Aorta (tissue), 5 donors: ENCODE measurements at regions not wholly inside any gene's neighbourhood (a gene's known extent, or its start where the extent isn't known, plus 50 kb on each side); places are given as distances from the start of the nearest gene placed in this dataset.
A peak's percentile ranks its signal among the peaks of the same experiment; 100 is the strongest.

Experiments
- ATAC-seq: fragments of 200-7000 bp; cut with Tn5 transposase; one replicate; pipeline ENCODE4 v1.9.1; 2022; ENCODE audit warnings: moderate library complexity; ENCODE audit not compliant: low FRiP score
- DNase-seq, 2 donors: peaks; one replicate each; pipeline ENCODE4 v3.0.0-alpha.2; 2020
- H3K27ac ChIP-seq, 2 donors: one replicate each; pipeline ENCODE4 v1.5.1; 2013; ENCODE audit warnings: low read length in 2 of 2, mild to moderate bottlenecking in 2 of 2, moderate library complexity in 2 of 2, control low read depth in 1 of 2, inconsistent platforms in 1 of 2, low read depth in 1 of 2
- H3K27me3 ChIP-seq, 2 donors: one replicate each; pipeline ENCODE4 v1.6.1; 2013; ENCODE audit warnings: control low read depth in 1 of 2, low read length in 1 of 2, mild to moderate bottlenecking in 1 of 2, moderate library complexity in 1 of 2; ENCODE audit not compliant: insufficient read depth in 2 of 2, control insufficient read depth in 1 of 2
- H3K36me3 ChIP-seq, 2 donors: one replicate each; pipeline ENCODE4 v1.6.1; 2013; ENCODE audit warnings: control low read depth in 1 of 2, low read length in 1 of 2, mild to moderate bottlenecking in 1 of 2; ENCODE audit not compliant: insufficient read depth in 2 of 2, control insufficient read depth in 1 of 2
- H3K4me1 ChIP-seq, 2 donors: one replicate each; pipeline ENCODE4 v1.6.1; 2013; ENCODE audit warnings: low read length in 2 of 2, control low read depth in 1 of 2, mild to moderate bottlenecking in 1 of 2, moderate library complexity in 1 of 2; ENCODE audit not compliant: insufficient read depth in 2 of 2, control insufficient read depth in 1 of 2
- H3K4me3 ChIP-seq, 2 donors: one replicate each; pipeline ENCODE4 v1.5.1; 2013; ENCODE audit warnings: low read length in 2 of 2, control low read depth in 1 of 2, mild to moderate bottlenecking in 1 of 2
- H3K9me3 ChIP-seq: one replicate; pipeline ENCODE4 v1.6.1; 2013; ENCODE audit warnings: mild to moderate bottlenecking, low read length; ENCODE audit not compliant: control insufficient read depth
- WGBS, 2 donors: extraction: QIAGEN DNeasy Blood & Tissue Kit; methylation state at CpG; one replicate each; pipeline ENCODE4 v1.1.7; 2013; 5-methylcytosine and 5-hydroxymethylcytosine counted together
- intact Hi-C, 2 donors: fragments of 100-400 bp; cut with DNase I; formaldehyde crosslinking; loops; one replicate each; pipeline versions ENCODE4 v1.14.2 to v1.15.0; 2022
- donor health status: healthy with polysubstance abuse.
- donor health status: Bipolar disorder and iron deficiency.
- donor health status: DM: no; HTN: no; CAD: no.
- donor health status: DM: no; HTN: no; CAD: no.
- donor health status: DM: yes; HTN: yes; CAD: no.

DNA sequence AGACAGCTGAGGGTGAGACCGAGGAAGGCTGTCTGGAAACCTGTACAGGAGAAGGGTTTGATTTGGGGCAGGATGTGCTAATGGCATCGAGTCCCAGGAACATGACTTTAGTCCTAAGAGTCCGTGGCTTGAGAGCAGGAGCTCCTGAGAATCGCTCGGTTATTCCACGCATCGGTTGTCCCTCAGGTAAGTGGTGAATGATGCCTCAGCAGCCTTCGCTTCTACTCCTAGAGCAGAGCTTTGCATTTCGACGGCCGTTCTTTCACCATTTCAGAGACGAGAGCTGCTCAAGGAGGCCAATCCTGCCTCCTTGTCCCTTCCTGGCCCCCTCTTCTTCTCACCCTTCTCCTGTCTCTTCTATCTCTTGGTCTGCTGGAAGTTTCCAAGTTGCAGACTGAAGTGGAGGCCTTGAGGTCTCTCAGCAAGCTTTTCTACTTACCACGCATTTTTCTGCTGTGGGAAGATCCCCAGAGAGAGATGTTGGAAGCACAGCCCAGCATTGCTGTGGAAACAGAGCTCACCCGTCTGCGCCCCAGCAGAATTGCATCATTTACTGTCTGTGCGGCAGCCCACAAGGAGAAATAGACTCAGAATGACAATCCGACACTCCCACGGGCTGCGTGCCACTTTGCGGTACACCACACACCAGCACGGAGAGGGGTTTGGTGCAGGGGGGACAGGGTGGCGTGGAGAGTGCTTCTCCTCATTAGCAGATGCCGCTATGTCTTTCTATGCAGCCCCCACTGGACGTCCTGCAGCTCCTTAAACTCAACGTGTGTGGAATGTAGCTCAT lies 270.7 kb upstream of the C1orf174 start:
- intact Hi-C loops, result no loop called here
- Histone ChIP-seq H3K27ac (no peak overlapping the region), H3K4me3 (no peak overlapping the region), H3K36me3 (no peaks in the 10 kb centered on the region), H3K9me3 (no peaks in the 10 kb centered on the region), H3K27me3 (no peaks in the 10 kb centered on the region), H3K4me1 (no peaks in the 10 kb centered on the region)
- WGBS, 2 donors, result 74 to 78% methylated on average over 25 of the region's 25 CpGs
- ATAC-seq (peak; percentile 63), DNase-seq (no peak)

DNA sequence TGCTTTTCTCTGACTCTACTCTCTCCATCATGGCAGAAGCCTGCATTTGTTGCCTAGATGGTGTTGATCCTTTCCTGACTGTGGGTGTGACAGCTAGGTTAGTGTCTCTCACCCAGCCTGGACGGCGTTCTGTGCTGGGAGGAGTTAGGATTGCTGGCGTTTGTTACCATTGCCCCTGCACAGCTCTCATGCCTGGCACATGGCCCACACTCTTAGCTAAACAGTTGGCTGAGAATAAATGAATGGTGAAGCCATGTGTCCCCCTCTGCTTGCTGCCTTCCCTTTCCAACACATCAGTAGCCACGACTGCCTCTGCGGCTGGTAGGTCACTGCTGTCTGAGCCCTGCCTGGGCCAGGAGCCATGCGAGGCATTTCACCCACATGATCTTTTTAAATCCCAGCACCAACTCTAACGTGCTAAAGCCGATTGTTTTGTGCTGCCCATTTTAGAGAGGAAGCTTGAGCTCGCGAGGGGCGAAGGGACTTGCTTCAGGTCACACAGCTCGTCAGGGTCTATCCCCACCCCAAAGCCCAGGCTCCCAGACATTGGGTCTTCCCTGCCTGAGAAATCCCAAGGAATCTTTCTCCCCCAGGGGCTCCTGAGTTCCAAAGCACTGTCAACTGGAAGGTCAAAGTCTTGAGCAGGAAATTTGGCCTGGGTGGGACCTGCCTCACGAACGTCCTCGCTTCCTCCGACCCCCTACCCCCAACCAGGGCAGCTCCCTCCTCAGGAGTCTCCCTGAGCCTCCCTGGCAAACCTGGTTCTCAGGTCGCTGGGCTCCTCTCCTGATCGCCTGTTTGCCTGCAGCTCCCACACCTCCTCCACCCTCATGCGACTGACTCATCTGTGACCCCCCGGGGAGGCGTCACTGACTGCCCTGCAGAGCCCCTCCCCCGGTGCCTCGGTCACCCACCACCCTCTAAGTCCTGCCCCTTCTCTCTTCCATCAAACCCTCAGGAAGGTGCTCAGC lies 271.7 kb upstream of the C1orf174 start:
- H3K9me3 ChIP-seq, result no peaks in the 10 kb centered on the region
- H3K4me1 ChIP-seq, result no peaks in the 10 kb centered on the region
- H3K4me3 ChIP-seq, result no peak overlapping the region
- H3K27me3 ChIP-seq, result no peaks in the 10 kb centered on the region
- no peaks in the 10 kb centered on the region for H3K36me3 ChIP-seq
- H3K27ac ChIP-seq, result no peak overlapping the region
- intact Hi-C loops, result no loop called here
- ATAC-seq (no peak), DNase-seq (peak in 1 of 2 donors; percentile 42)
- WGBS, 2 donors, result 40 to 50% methylated on average over 23 of the region's 23 CpGs

GRCh38 chr1:4172644-4173599 lies 272.9 kb upstream of the C1orf174 start:
- H3K4me1 ChIP-seq, result no peaks in the 10 kb centered on the region
- ATAC-seq, result no peak
- intact Hi-C loops, result no loop called here
- H3K36me3 ChIP-seq, result no peaks in the 10 kb centered on the region
- DNase-seq, result no peak
- 38 to 50% methylated on average over 16 of the region's 16 CpGs for WGBS, 2 donors
- H3K9me3 ChIP-seq, result no peaks in the 10 kb centered on the region
- no peak overlapping the region for H3K27ac ChIP-seq
- no peaks in the 10 kb centered on the region for H3K27me3 ChIP-seq
- H3K4me3 ChIP-seq, result no peak overlapping the region

DNA sequence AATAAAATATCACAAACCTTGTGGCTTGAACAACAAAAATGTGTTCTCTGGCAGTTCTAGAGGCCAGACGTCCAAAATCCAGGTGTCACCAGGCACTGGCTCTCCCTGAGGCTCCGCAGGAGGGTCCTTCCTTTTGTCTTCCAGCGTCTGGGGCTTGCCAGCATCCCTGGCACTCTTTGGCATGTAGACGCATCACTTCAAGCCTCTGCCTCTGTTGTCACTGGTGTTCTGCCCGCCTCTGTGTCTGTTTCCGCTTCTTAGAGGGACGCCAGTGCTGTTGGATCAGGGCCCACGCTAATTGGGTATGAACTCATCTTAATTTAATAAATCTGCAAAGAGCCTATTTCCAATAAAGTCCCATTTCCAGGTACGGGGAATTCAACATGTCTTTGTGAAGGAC lies 273.7 kb upstream of the C1orf174 start:
- 64 to 65% methylated on average over 9 of the region's 9 CpGs for WGBS, 2 donors
- no peaks in the 10 kb centered on the region for H3K9me3 ChIP-seq
- intact Hi-C loops, result no loop called here
- DNase-seq (no peak), ATAC-seq (no peak)
- H3K27me3 ChIP-seq, result no peaks in the 10 kb centered on the region
- no peaks in the 10 kb centered on the region for H3K36me3 ChIP-seq
- H3K4me1 ChIP-seq, result no peaks in the 10 kb centered on the region
- no peak overlapping the region for H3K27ac ChIP-seq
- H3K4me3 ChIP-seq, result no peak overlapping the region

DNA sequence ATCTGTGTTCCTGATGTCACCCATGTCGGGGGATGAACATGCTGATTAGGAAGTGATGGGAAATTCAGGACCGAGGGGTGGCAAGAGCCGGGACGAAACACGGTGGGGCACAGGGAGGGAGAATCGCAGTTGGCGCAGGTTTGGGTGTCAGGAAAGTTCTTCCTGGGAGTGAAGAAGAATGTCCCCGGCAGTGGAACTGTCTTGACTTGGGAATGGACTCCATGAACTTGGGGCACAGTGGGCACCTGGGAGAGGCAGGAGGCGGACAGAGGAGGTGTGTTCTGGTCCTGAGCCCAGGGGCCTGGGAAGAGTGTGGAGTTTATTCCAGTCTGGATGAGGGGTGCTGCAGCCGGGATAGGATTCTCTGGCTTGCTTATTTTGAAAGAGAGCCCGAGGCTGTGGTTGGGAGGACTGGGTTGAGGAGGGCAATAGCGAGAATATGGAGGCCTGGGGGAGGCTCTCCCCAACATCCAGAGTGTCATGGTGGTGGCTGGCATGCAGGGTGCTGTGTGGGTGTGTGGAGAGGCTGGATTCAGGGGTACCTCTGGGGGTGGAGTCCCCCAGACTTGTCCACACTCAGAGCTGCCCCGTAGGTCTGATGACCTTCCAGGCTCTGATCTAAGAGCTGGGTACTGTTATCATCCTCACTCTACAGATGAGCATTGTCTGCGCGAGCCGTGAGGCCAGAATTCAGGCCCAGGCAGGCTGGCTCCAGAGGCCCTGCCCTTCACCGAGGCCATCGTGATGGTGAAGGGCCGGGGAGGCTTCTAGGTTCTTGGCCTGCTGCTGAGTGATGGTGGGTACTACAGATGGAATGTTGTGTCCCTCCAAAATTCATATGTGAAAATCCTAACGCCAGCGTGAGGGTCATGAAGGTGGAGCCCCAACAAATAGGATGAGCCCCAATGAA lies 274.5 kb upstream of the C1orf174 start:
- no peak for DNase-seq
- no peak overlapping the region for H3K27ac ChIP-seq
- H3K27me3 ChIP-seq, result no peaks in the 10 kb centered on the region
- no peaks in the 10 kb centered on the region for H3K9me3 ChIP-seq
- no peak overlapping the region for H3K4me3 ChIP-seq
- no peaks in the 10 kb centered on the region for H3K36me3 ChIP-seq
- H3K4me1 ChIP-seq, result no peaks in the 10 kb centered on the region
- WGBS, 2 donors, result 81 to 88% methylated on average over 21 of the region's 21 CpGs
- no peak for ATAC-seq
- intact Hi-C loops, result no loop called here

DNA sequence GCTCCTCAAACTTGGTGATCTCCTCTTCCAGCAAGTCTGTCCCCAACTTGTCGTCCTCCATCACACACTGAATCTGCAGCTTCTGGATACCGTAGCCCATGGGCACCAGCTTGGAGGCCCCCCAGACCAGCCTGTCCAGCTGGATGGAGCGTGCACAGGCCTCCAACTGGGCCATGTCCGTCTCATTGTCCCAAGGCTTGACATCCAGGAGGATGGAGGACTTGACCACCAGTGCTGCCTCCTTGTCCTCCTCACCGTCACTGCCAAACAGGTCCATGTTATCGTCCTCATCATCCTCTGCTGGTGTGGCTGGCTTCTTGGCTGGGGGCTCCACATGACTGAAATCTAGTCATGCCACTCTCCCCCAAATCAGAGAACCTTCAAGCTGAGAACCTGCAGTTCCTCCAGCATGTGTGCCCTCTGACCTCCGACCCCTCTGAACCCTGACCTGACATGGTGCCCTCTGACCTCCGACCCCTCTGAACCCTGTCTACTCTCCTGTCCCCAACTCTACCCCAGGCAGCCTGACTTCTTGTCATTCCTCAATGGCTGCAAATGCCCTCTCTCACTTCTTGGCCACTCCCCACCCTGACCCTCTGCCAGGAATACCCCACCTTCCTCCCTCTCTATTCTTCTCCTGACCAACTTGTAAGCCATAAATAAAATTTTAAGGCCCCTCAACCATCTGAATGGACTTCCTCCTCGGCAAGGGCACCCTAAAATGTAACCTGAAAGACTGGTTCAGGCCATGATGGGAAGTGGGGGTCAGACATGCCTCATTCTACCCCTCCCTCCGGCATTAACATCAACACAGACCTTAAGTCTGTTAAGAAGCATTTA lies 275.7 kb upstream of the C1orf174 start:
- Histone ChIP-seq H3K27ac (no peak overlapping the region), H3K4me3 (no peak overlapping the region), H3K36me3 (no peaks in the 10 kb centered on the region), H3K27me3 (no peaks in the 10 kb centered on the region), H3K9me3 (no peaks in the 10 kb centered on the region), H3K4me1 (no peaks in the 10 kb centered on the region)
- intact Hi-C loops, result no loop called here
- DNase-seq (no peak), ATAC-seq (no peak)
- WGBS, 2 donors, result 84 to 85% methylated on average over 10 of the region's 10 CpGs

GRCh38 chr1:4176841-4177240 lies 276.8 kb upstream of the C1orf174 start:
- Histone ChIP-seq H3K4me3 (no peak overlapping the region), H3K9me3 (no peaks in the 10 kb centered on the region), H3K4me1 (no peaks in the 10 kb centered on the region), H3K27ac (no peak overlapping the region), H3K36me3 (no peaks in the 10 kb centered on the region), H3K27me3 (no peaks in the 10 kb centered on the region)
- DNase-seq (no peak), ATAC-seq (no peak)
- intact Hi-C loops, result no loop called here
- 84 to 86% methylated on average over 3 of the region's 3 CpGs for WGBS, 2 donors
